AG09309 (cell line): ENCODE measurements at regions not wholly inside any gene's neighbourhood (a gene's known extent, or its start where the extent isn't known, plus 50 kb on each side); places are given as distances from the start of the nearest gene placed in this dataset.
"Not testable (repeated sequence)": the region's sequence is repeated elsewhere in the genome, so short reads cannot be mapped to it uniquely, and the experiment has no call there.

Source experiments
- DNase-seq: peaks from one replicate; pipeline ENCODE4 v3.0.0-alpha.2; 2010; ENCODE audit warnings: low read depth
- H3K4me3 ChIP-seq: 2 replicates; pipeline ENCODE4 v1.5.1; 2011; ENCODE audit warnings: mild to moderate bottlenecking, low read depth, low read length, moderate library complexity; ENCODE audit not compliant: control insufficient read depth
- TF ChIP-seq, protein P1 (sequence below): IDR thresholded peaks from 2 replicates; pipeline ENCODE4 v1.5.1; 2011; ENCODE audit warnings: mild to moderate bottlenecking, low read depth, low read length, inconsistent platforms; ENCODE audit not compliant: insufficient read depth, control insufficient read depth; ENCODE audit errors: missing control alignments

DNA sequence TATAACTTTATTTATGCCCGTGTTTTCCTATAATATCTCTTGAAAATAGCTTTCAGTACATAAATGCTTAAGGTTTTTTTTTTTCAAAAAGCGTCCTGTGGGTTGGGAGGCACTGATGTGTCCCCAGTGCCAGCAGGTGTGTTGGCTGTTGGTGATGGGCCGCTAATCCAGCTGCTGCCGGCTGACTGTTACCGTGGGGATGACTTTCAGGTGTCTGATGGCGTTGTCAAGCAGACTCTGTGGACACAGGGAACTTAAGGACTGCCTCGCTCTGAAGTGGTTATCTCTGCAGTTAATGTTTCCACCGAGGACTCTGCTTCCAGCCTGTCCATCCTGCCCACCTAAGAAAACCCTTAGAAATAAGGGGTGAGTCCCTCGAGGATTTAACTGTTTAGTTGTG lies 94.5 kb downstream of the ANKRD10 start:
- no peak overlapping the region for H3K4me3 ChIP-seq
- TF ChIP-seq, protein P1, sequence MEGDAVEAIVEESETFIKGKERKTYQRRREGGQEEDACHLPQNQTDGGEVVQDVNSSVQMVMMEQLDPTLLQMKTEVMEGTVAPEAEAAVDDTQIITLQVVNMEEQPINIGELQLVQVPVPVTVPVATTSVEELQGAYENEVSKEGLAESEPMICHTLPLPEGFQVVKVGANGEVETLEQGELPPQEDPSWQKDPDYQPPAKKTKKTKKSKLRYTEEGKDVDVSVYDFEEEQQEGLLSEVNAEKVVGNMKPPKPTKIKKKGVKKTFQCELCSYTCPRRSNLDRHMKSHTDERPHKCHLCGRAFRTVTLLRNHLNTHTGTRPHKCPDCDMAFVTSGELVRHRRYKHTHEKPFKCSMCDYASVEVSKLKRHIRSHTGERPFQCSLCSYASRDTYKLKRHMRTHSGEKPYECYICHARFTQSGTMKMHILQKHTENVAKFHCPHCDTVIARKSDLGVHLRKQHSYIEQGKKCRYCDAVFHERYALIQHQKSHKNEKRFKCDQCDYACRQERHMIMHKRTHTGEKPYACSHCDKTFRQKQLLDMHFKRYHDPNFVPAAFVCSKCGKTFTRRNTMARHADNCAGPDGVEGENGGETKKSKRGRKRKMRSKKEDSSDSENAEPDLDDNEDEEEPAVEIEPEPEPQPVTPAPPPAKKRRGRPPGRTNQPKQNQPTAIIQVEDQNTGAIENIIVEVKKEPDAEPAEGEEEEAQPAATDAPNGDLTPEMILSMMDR = no peak
- no peak for DNase-seq

DNA sequence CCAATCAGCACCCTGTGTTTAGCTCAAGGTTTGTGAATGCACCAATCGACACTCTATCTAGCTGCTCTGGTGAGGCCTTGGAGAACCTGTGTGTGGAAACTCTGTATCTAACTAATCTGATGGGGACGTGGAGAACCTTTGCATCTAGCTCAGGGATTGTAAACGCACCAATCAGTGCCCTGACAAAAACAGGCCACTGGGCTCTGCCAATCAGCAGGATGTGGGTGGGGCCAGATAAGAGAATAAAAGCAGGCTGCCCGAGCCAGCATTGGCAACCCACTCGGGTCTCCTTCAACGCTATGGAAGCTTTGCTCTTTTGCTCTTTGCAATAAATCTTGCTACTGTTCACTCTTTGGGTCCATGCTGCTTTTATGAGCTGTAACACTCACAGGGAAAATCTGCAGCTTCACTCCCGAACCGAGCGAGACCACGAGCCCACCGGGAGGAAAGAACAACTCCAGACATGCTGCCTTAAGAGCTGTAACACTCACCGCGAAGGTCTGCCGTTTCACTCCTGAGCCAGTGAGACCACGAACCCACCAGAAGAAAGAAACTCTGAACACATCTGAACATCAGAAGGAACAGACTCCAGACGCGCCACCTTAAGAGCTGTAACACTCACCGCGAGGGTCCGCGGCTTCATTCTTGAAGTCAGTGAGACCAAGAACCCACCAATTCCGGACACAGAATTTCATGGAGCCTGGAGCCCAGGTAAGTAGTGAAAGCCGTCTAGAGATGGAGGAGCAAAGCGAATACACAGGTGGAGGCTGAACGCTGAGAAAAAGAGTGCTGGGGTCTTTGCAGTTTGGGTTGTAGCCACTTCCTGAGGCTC lies 92.8 kb downstream of the ANKRD10 start:
- not testable (repeated sequence) for H3K4me3 ChIP-seq, DNase-seq

DNA sequence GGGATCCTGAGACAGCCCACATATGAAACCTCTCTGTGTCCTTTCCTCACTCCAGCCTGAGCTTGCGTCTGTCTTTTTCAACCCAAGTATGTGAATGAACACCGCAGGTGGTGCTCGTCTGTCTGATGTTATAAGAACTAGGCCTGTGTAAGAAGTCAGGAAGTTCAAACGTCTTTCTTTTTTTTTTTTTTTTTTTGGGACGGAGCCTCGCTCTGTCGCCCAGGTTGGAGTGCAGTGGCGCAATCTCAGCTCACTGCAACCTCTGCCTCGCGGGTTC lies 92.3 kb downstream of the ANKRD10 start:
- no peak overlapping the region for H3K4me3 ChIP-seq
- TF ChIP-seq, protein P1 = no peak
- no peak for DNase-seq

DNA sequence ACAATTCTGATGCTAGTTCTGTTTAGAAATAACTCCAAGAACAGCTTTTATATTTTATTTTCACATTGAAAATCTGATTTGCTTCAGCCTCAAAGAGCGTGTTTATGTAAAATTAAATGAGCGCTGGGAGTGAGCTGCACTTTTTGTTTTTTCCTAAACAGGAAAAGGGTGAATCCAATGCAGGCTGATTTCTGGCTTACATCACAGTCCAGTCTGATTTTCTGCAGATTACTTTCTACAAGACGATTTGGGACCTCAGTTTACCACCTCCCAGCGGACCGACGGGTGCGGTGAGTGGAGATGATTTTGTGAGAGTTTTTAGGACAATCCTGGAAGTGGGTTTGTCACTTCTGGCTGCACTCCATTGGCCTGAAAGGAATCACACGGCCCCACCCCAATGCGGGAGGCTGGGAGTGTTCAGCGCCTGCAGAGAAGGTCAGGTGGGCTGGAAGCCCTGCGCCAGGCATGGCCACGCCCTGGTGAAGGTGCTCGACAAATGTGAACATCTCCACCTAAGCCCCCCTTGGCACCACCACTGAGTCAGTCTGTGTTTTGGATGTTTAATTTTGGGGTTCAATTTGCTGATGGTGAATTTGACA lies 90.1 kb downstream of the ANKRD10 start:
- TF ChIP-seq, protein P1 = no peak
- no peak for DNase-seq
- H3K4me3 ChIP-seq = no peak overlapping the region

DNA sequence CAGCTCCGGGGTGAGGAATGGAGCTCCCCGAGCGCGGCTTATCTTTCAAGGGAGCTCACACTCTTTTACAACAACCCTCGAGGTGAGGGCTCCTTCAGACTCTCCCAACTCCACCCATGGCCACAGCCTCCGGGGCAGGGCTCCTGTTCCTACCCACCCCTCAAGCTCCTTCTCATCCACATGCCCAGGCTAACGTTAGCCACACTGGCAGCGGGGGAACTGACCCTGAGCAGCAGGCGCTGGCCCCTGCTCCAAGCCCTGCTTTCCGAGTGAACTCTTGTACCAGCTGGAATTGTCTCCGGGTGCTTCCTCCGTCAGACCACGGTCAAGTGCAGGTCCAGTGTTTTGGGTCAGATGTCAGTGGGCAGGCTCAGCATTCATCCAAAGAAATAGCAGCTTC lies 89.4 kb downstream of the ANKRD10 start:
- TF ChIP-seq, protein P1 = no peak
- H3K4me3 ChIP-seq = no peak overlapping the region
- no peak for DNase-seq

DNA sequence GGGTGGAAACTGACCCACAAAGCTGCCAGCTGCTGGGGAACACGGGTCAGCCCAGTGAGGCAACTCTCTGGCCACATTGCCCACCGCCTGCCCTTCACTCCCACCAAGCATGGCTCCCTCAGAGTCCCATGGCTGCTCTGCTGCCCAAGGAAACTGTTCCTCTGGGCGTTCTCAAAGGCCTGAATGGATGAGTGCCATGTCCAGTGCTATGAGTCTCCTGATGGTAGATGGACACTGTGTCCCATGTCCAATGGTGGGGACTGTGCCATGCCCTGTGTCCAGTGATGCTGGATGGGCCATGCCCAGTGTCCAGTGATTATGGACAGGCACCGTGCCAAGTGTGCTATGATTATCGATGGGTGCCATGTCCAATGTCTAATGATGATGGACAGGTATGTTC lies 88.8 kb downstream of the ANKRD10 start:
- TF ChIP-seq, protein P1 = no peak

DNA sequence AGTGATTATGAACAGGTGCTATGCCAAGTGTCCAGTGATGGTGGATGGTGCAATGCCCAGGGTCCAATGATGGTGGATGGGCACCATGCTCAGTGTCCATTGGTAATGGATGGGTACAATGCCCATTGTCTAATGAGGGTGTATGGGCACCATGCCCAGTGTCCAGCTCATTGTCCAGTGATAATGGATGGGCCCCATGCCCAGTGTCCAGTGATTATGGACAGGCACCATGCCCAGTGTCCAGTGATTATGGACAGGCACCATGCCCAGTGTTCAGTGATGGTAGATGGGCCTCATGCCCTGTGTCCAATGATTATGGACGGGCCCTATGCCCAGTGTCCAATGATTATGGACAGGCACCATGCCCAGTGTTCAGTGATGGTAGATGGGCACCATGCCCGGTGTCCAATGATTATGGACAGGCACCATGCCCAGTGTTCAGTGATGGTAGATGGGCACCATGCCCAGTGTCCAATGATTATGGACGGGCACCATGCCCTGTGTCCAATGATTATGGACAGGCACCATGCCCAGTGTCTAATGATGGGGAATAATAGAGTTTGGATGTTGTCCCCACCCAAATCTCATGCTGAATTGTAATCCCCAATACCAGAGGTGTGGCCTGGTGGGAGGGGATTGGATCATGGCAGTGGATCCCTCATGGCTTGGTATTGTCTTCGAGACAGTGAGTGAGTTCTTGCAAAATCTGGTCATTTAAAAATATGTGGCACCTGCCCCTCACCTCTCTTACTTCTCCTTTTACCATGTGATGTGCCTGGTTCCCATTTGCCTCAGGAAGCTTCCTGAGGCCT lies 87.8 kb downstream of the ANKRD10 start:
- TF ChIP-seq, protein P1 = no peak
- DNase-seq = no peak
- no peak overlapping the region for H3K4me3 ChIP-seq

More for the DNA sequence above, 88.8 kb downstream of the ANKRD10 start:
- H3K4me3 ChIP-seq = no peak overlapping the region
- no peak for DNase-seq
